Panc1 (cell line): ENCODE measurements at regions not wholly inside any gene's neighbourhood (a gene's known extent, or its start where the extent isn't known, plus 50 kb on each side); places are given as distances from the start of the nearest gene placed in this dataset.

Experiments
- ATAC-seq: fragments of 200-7000 bp; cut with Tn5 transposase; 2 replicates; pipeline ENCODE4 v1.9.1; 2020; ENCODE audit warnings: mild to moderate bottlenecking, moderate library complexity
- BruUV-seq: library from RNA; stranded (reverse); fragments of 400-500 nt; replicated peaks from 2 replicates; lab custom pipeline; 2021; lab: Mats Ljungman, UMichigan
- CTCF ChIA-PET: fragments of 300-600 bp; sonication (Branson Sonifier 250); formaldehyde crosslinking; loops from one replicate; lab custom pipeline; 2022; ENCODE audit warnings: antibody characterized with exemption; lab: Charles Lee
- POLR2A ChIA-PET: fragments of 300-600 bp; sonication (Branson Sonifier 250); formaldehyde crosslinking; loops from one replicate; lab custom pipeline; 2022; ENCODE audit warnings: antibody characterized with exemption; lab: Charles Lee
- DNase-seq: peaks from one replicate; pipeline ENCODE4 v3.0.0-alpha.2; 2010; ENCODE audit warnings: low read depth, low spot score
- H3K27ac ChIP-seq: 2 replicates; pipeline ENCODE4 v1.5.1; 2011; ENCODE audit warnings: mild to moderate bottlenecking, low read length, inconsistent platforms
- H3K27me3 ChIP-seq: fragments of 200-500 bp; sonication (Bioruptor generic); 2 replicates; pipeline ENCODE4 v1.6.0; 2014; ENCODE audit warnings: low read length, inconsistent platforms; ENCODE audit not compliant: control insufficient read depth, insufficient read depth
- H3K36me3 ChIP-seq: fragments of 200-500 bp; sonication (Bioruptor generic); 2 replicates; pipeline ENCODE4 v1.5.1; 2014; ENCODE audit warnings: inconsistent platforms, mild to moderate bottlenecking, low read length, moderate library complexity; ENCODE audit not compliant: control insufficient read depth, insufficient read depth
- H3K4me1 ChIP-seq: 2 replicates; pipeline ENCODE4 v1.5.1; 2011; ENCODE audit warnings: inconsistent platforms, mild to moderate bottlenecking, low read length, moderate library complexity; ENCODE audit not compliant: control insufficient read depth, insufficient read depth
- H3K4me3 ChIP-seq, 2 experiments: 2 replicates each; pipeline ENCODE4 v1.5.1; 2011 to 2012; ENCODE audit warnings: low read depth in 2 of 2, low read length in 2 of 2, mild to moderate bottlenecking in 2 of 2, inconsistent platforms in 1 of 2, moderate library complexity in 1 of 2
- H3K9me3 ChIP-seq: fragments of 200-500 bp; sonication (Bioruptor generic); 2 replicates; pipeline ENCODE4 v1.5.1; 2014; ENCODE audit warnings: low read depth, mild to moderate bottlenecking, inconsistent platforms, low read length, moderate library complexity; ENCODE audit not compliant: control insufficient read depth, insufficient read depth
- POLR2AphosphoS5 ChIP-seq: IDR thresholded peaks from 2 replicates; pipeline ENCODE4 v1.6.1; 2012; ENCODE audit warnings: mild to moderate bottlenecking, low read depth, low read length, moderate library complexity
- SIN3A ChIP-seq: IDR thresholded peaks from 2 replicates; pipeline ENCODE4 v1.6.1; 2012; ENCODE audit warnings: low read depth, mild to moderate bottlenecking, low read length, moderate library complexity, borderline replicate concordance; ENCODE audit not compliant: insufficient read depth
- TCF7L2 ChIP-seq: IDR thresholded peaks from 2 replicates; pipeline ENCODE4 v1.6.1; 2011; ENCODE audit warnings: mild to moderate bottlenecking, low read depth, low read length, inconsistent platforms
- in situ Hi-C: cut with HindIII; loops from 2 replicates; pipeline ENCODE4 v1.10.0; 2016; ENCODE audit warnings: low sequenced_read_pairs, low pct_unique_long_range_greater_than_20kb
- intact Hi-C: fragments of 100-400 bp; cut with micrococcal nuclease; formaldehyde crosslinking; loops from one replicate; pipeline ENCODE4 v1.10.0; 2022; ENCODE audit not compliant: unreplicated experiment
- TF ChIP-seq, protein P1 (sequence below): fragments of 450-650 bp; IDR thresholded peaks from 2 replicates; pipeline ENCODE4 v1.5.1; 2017; ENCODE audit warnings: mild to moderate bottlenecking
- TF ChIP-seq, protein P2 (sequence below), 2 experiments: IDR thresholded peaks; 2 replicates each; pipeline ENCODE4 v1.6.1; 2011 to 2012; ENCODE audit warnings: low read depth in 2 of 2, control low read depth in 1 of 2, low read length in 1 of 2, mild to moderate bottlenecking in 1 of 2, moderate library complexity in 1 of 2; ENCODE audit not compliant: insufficient read depth in 1 of 2

DNA sequence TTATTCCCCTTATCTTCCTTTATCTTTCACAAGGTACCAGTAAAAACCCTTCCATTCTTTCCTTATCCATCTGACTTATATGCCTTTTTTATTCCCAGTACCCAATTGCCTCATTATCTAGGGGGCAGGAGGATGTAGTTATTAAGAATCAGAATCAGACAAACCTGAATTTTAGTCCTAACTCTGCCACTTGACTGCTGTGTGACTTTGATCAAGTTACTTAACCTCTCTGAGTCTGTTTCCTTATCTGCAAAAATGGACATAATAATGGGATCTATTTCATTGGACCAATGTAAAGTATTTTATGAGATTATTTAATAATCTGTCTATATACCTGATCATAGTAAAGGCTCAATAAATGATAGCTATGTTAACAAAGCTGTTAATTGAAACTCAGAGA is 59.6 kb upstream of the SIX3 start:
- H3K27ac ChIP-seq = no peak overlapping the region
- no TSS peak for BruUV-seq
- ChIA-PET POLR2A (no interaction called here), CTCF (no interaction called here)
- DNase-seq (no peak), ATAC-seq (no peak)
- in situ Hi-C loops (no loop called here), intact Hi-C loops (no loop called here)
- no peaks in the 10 kb centered on the region for H3K36me3 ChIP-seq
- TF ChIP-seq, protein P1, sequence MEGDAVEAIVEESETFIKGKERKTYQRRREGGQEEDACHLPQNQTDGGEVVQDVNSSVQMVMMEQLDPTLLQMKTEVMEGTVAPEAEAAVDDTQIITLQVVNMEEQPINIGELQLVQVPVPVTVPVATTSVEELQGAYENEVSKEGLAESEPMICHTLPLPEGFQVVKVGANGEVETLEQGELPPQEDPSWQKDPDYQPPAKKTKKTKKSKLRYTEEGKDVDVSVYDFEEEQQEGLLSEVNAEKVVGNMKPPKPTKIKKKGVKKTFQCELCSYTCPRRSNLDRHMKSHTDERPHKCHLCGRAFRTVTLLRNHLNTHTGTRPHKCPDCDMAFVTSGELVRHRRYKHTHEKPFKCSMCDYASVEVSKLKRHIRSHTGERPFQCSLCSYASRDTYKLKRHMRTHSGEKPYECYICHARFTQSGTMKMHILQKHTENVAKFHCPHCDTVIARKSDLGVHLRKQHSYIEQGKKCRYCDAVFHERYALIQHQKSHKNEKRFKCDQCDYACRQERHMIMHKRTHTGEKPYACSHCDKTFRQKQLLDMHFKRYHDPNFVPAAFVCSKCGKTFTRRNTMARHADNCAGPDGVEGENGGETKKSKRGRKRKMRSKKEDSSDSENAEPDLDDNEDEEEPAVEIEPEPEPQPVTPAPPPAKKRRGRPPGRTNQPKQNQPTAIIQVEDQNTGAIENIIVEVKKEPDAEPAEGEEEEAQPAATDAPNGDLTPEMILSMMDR = no peak
- TF ChIP-seq POLR2AphosphoS5 (no peak), SIN3A (no peak), TCF7L2 (no peak)
- TF ChIP-seq, protein P2, sequence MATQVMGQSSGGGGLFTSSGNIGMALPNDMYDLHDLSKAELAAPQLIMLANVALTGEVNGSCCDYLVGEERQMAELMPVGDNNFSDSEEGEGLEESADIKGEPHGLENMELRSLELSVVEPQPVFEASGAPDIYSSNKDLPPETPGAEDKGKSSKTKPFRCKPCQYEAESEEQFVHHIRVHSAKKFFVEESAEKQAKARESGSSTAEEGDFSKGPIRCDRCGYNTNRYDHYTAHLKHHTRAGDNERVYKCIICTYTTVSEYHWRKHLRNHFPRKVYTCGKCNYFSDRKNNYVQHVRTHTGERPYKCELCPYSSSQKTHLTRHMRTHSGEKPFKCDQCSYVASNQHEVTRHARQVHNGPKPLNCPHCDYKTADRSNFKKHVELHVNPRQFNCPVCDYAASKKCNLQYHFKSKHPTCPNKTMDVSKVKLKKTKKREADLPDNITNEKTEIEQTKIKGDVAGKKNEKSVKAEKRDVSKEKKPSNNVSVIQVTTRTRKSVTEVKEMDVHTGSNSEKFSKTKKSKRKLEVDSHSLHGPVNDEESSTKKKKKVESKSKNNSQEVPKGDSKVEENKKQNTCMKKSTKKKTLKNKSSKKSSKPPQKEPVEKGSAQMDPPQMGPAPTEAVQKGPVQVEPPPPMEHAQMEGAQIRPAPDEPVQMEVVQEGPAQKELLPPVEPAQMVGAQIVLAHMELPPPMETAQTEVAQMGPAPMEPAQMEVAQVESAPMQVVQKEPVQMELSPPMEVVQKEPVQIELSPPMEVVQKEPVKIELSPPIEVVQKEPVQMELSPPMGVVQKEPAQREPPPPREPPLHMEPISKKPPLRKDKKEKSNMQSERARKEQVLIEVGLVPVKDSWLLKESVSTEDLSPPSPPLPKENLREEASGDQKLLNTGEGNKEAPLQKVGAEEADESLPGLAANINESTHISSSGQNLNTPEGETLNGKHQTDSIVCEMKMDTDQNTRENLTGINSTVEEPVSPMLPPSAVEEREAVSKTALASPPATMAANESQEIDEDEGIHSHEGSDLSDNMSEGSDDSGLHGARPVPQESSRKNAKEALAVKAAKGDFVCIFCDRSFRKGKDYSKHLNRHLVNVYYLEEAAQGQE (IDR thresholded peaks at IDR 0.05; ENCODE audit: insufficient read depth in 1 of 2, low read depth in 2 of 2, low read length in 1 of 2) = no peak
- peaks cover 26% of the 10 kb centered on the region for H3K27me3 ChIP-seq
- H3K9me3 ChIP-seq = no peaks in the 10 kb centered on the region
- H3K4me1 ChIP-seq = no peaks in the 10 kb centered on the region
- no peak overlapping the region for H3K4me3 ChIP-seq

DNA sequence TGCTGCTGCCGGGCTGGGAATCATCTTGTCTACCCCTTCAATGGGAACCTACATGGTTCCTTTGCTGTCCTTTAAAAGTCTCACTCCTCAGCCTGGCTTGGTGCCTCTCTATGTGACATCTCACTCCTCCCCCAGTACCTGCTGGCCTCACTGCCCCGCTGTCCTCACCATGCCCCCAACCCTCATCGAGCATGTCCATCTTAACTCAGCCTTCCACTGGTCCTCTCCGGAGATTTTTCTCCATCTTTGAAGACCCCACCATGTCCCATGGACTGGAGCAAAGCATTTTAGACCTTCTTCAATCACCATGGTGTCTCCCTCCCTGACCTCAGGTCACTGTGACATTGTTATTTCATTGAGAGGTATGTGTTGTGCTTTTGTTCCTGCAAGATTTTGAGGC is 58.1 kb upstream of the SIX3 start:
- ChIA-PET POLR2A (no interaction called here), CTCF (interaction anchor here (1.2 kb wide), 1 partner anchor 72 kb away, joined by 5 read pairs; no protein-coding TSS in a partner anchor)
- in situ Hi-C loops (no loop called here), intact Hi-C loops (no loop called here)
- Histone ChIP-seq H3K9me3 (no peaks in the 10 kb centered on the region), H3K27ac (no peak overlapping the region), H3K4me3 (no peak overlapping the region), H3K4me1 (no peaks in the 10 kb centered on the region), H3K27me3 (peaks cover 31% of the 10 kb centered on the region), H3K36me3 (no peaks in the 10 kb centered on the region)
- no TSS peak for BruUV-seq
- TF ChIP-seq, protein P1 = no peak
- TF ChIP-seq POLR2AphosphoS5 (no peak), SIN3A (no peak), TCF7L2 (no peak)
- TF ChIP-seq, protein P2 (IDR thresholded peaks at IDR 0.05; ENCODE audit: insufficient read depth in 1 of 2, low read depth in 2 of 2, low read length in 1 of 2) = no peak
- ATAC-seq (no peak), DNase-seq (no peak)
